ENCODE measurements at regions not wholly inside any gene's neighbourhood (a gene's known extent, or its start where the extent isn't known, plus 50 kb on each side); places are given as distances from the start of the nearest gene placed in this dataset.
"Not testable (repeated sequence)": the region's sequence is repeated elsewhere in the genome, so short reads cannot be mapped to it uniquely, and the experiment has no call there.

GRCh38 chr3:33919312-33920120 is 121.1 kb downstream of the PDCD6IP start:
- peak; percentile 52 for DNase-seq (ENCODE audit: low read depth, low spot score)

DNA sequence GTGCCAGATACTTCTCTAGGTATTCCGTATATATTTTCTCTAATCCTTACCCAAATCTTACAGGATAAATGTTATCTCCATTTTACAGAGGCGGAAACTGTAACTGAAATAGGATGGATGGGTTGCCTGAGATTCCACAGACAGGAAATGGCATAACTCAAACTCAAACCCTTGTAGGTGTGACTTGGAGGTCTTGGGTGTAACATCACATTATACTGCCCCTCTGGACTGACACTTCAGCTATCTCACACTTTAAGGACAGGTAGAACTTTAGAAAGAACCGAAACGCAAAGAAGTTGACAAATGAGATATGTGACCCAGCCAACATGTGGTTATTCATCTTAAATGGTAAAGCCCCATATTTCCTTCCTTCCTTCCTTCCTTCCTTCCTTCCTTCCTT is 122.1 kb downstream of the PDCD6IP start:
- no peak for DNase-seq (ENCODE audit: low read depth, low spot score)

DNA sequence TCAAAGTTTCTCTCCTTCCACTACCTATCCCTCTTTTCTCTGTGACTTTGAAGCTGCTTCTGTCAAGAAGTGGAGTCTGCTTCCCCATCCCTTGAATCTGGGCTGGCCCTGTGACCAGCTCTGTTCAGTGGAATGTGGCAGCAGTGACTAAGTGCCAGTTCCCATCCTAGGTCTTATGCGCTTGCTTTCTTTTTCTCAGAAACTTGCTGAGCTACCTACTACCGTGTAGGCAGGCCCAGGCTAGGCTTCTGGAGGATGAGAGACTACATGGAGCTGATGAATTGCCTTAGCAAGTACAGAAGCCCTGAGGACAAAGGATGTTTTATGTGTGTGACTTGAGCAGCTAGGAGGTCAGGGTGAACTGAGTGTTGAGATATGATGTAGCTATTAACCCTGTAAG is 123.2 kb downstream of the PDCD6IP start:
- no peak for DNase-seq (ENCODE audit: low read depth, low spot score)

GRCh38 chr3:33926998-33927605 is 128.7 kb downstream of the PDCD6IP start:
- no peak for DNase-seq (ENCODE audit: low read depth, low spot score)

- DNase-seq (ENCODE audit: low read depth, low spot score): no peak
Measured at GRCh38 chr3:33929813-33930212, 131.4 kb downstream of the PDCD6IP start.

DNA sequence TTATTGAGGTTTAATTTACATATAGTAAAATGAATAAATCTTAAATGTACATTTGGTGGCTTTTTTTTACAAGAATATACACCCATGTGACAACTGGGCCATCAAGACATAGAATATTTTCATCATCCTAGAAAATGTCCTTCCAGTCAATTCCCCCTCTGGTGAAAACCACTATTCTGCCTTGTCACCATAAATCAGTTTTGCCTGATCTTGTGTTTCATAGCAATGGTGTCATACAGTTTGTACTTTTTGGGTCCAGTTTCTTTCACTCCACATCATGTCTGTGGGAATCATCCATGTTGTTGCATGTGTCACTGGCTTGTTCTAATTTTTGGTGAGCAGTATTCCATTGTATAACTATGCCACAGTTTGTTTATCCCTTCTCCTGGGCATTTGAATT is 133.1 kb downstream of the PDCD6IP start:
- no peak for DNase-seq (ENCODE audit: low read depth, low spot score)

- no peak for DNase-seq (ENCODE audit: low read depth, low spot score)
Measured at GRCh38 chr3:33932010-33932764, 133.8 kb downstream of the PDCD6IP start.

GRCh38 chr3:33936171-33936920 is 137.9 kb downstream of the PDCD6IP start:
- DNase-seq (ENCODE audit: low read depth, low spot score): no peak

GRCh38 chr3:33936921-33937525 is 138.6 kb downstream of the PDCD6IP start:
- no peak for DNase-seq (ENCODE audit: low read depth, low spot score)

DNA sequence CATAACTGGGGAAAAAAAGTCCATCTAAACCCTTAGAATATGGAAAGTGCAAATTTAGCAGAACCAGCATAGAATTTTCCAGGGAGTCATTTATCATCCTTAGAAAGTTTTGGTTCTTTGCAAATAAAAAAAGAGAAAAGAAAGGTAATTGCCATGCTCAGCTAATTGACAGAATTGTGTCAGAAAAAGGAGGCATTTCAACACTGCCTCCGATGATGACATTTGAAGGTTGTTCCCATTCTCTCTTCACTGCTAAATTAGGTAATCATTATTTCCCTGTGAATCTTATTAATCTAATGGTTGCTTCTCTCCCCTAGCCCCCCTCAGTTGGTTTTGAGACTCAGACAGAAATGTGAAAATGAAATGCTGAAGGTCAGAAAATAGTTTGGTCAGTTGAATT is 139.2 kb downstream of the PDCD6IP start:
- no peak for DNase-seq (ENCODE audit: low read depth, low spot score)

DNA sequence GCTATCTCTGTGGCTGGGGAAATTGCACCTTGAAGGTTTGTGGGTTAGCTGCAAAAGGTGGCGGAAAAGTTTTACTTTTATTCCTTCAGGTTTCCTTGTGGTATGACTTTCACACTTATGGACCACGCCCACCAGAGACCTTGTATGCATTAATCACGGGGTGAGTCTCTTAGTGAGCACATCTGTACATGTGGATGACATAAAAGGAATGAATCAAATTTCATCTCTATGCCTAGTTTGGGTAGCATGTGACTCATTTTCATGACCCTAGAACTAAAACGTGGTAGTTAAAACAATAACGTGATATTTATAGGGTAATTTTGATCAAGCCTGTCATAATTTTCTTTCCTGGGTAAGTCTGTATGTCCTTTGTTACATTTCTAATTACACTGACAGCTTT is 141.7 kb downstream of the PDCD6IP start:
- DNase-seq (ENCODE audit: low read depth, low spot score): no peak

DNA sequence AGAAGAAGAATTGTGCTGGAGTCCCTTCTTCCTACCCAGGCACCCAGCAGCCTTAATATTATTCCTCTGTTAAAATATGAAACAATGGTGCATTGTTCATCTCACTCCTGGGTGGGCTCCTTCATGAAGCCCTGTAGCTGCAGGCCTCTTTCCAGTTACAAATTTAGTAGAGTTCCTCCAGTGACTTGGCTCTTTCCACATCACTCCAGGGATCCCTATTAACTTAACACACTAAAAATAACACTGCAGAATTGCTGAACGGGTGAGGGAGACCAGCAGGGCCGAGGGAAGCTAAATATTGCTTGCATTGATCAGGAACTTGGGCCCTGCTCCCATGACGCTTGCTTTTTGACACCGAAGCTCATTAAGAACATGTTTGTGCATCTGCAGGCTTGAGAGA is 142.3 kb downstream of the PDCD6IP start:
- DNase-seq (ENCODE audit: low read depth, low spot score): no peak

DNA sequence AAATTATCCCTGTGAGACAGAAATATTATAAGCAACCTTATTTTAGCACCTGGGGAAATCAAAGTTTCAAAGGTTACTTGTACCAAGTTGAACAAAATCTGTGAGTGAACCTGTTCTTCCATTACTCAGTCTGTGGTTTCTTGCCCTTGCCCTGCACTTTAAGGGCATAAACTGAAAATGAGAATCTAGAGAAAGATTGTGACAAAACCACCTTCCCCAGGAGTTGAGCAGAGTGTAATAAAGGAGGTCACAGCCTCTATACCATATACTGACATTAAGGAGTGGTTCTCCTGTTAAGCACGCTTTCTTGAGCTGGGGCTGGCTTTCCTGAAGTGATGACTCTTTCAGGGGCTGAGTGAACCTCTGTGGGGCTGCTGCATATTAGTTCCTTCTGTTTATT is 143.4 kb downstream of the PDCD6IP start:
- DNase-seq (ENCODE audit: low read depth, low spot score): no peak

DNA sequence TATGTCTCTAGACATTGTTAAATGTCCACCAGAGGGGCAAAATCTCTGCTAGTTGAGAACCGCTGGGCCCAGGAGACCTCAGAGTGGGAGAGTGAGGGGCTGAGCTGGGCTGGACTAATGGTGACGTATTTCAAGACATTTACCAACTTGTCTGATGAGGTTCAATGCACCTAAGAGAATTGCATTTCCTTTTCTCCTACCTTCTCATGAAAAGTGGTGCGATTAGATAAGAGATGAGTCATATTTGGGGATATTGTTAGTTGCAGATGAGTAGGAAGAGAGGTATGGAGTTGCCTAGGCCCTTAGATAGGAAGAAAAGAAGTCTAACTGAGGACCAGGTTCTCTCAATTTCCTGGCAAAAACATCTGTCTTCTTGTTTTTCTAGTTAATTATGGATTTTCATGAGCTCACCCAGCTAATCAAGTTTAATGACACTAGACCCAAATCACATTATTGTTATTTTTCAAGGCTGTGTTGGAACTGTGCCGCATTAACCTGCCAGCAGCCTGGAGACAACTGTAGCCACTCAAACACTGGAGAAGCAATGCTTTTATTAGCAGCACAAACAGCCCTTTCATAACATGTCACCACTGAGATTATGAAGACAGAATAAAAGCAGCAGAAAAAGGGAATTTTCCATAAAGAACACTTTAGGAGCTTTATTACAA is 144.2 kb downstream of the PDCD6IP start:
- no peak for DNase-seq (ENCODE audit: low read depth, low spot score)

DNA sequence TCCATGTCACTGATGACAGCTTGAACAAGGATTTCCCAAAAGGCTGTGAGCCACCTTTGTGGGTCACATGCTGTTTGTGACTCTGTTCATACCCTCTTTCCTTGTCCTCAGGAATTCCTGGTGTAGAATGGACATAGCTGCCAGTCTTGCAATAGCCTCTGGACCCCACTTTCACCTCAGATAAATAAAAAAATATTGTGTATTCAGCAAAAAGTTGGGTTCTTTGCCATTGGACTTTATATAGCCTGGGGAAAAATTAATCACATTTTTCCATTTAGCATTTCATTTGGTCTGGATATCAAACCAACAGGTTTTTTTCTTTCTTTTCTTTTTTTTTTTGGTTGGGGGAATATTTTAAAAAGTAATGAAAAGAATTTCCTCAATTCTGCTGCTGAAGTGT is 144.8 kb downstream of the PDCD6IP start:
- no peak for DNase-seq (ENCODE audit: low read depth, low spot score)

DNA sequence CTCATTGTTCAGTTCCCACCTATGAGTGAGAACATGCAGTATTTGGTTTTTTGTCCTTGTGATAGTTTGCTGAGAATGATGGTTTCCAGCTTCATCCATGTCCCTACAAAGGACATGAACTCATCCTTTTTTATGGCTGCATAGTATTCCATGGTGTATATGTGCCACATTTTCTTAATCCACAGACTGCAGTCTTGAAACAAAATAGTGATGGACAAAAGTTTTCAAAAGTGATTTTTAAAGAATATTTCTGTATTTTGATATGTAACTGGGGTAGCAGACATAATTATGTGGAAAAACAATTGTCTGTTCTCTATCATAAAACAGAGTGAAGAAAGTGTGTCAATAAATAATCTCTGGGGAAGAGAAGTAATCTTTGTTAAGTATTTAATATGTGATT is 148.2 kb downstream of the PDCD6IP start:
- not testable (repeated sequence) for DNase-seq (ENCODE audit: low read depth, low spot score)

- no peak for DNase-seq (ENCODE audit: low read depth, low spot score)
Measured at GRCh38 chr3:33947272-33948195, 149.1 kb downstream of the PDCD6IP start.

GRCh38 chr3:33949074-33949473 is 150.6 kb downstream of the PDCD6IP start:
- DNase-seq (ENCODE audit: low read depth, low spot score): no peak

DNA sequence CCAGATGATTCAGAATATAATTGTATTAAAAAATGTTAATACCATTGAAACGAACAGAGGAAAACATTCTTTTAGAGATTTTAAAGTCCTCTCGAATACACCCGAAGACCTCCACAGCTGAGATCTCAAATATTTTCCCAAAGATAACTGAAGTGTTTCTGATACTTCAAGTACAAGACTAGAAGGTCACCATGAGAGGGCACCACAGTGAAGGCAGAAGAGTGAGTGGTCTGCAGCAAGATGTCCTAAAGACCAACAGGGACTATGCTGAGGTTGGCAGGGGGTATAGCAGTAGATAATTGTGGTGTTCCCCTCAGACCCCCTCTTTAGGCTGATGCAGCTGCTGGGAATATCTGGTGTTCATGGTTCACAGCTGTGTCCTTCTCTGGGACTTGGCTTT is 156.5 kb downstream of the PDCD6IP start:
- DNase-seq (ENCODE audit: low read depth, low spot score): peak; percentile 5

GRCh38 chr3:33956206-33956605 is 157.8 kb downstream of the PDCD6IP start:
- no peak for DNase-seq (ENCODE audit: low read depth, low spot score)
